GM20000 (cell line): ENCODE measurements at regions not wholly inside any gene's neighbourhood (a gene's known extent, or its start where the extent isn't known, plus 50 kb on each side); places are given as distances from the start of the nearest gene placed in this dataset.

Experiments used
- DNase-seq: peaks from one replicate; pipeline ENCODE4 v3.0.0; 2012; ENCODE audit warnings: low spot score
- TF ChIP-seq, protein P1 (sequence below): IDR thresholded peaks from 2 replicates; pipeline ENCODE4 v1.5.1; 2012; ENCODE audit warnings: mild to moderate bottlenecking, control low read depth; ENCODE audit errors: extremely low read depth, missing control alignments

- no peak for DNase-seq
- TF ChIP-seq, protein P1, sequence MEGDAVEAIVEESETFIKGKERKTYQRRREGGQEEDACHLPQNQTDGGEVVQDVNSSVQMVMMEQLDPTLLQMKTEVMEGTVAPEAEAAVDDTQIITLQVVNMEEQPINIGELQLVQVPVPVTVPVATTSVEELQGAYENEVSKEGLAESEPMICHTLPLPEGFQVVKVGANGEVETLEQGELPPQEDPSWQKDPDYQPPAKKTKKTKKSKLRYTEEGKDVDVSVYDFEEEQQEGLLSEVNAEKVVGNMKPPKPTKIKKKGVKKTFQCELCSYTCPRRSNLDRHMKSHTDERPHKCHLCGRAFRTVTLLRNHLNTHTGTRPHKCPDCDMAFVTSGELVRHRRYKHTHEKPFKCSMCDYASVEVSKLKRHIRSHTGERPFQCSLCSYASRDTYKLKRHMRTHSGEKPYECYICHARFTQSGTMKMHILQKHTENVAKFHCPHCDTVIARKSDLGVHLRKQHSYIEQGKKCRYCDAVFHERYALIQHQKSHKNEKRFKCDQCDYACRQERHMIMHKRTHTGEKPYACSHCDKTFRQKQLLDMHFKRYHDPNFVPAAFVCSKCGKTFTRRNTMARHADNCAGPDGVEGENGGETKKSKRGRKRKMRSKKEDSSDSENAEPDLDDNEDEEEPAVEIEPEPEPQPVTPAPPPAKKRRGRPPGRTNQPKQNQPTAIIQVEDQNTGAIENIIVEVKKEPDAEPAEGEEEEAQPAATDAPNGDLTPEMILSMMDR = no peak
These were observed 304.3 kb upstream of the PITRM1 start for GRCh38 chr10:3476640-3477448.

DNA sequence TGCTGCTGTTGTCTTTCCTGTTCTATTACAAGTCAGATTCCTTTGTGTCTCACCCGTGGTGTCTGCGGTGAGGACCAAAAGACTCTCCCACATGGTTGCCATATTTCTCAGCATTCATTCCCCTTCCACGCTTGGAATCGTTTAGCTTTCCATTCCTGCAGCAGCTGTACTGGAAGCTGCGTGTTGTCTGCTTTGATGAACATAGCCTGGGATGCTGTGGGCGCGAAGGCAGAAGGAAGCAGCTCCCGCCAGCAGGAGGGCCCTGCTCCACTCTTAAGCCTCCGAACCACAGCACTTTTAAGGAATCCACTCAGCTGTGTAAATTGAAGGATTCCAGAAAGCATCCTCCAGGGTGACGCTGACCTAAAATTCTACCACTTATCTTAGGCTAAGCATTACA lies 303.6 kb upstream of the PITRM1 start:
- TF ChIP-seq, protein P1 = no peak
- no peak for DNase-seq

- DNase-seq = no peak
- TF ChIP-seq, protein P1 = no peak
These were observed 302.8 kb upstream of the PITRM1 start for GRCh38 chr10:3475367-3475766.

- no peak for DNase-seq
- TF ChIP-seq, protein P1 = no peak
These were observed 301.7 kb upstream of the PITRM1 start for GRCh38 chr10:3474266-3474665.

- DNase-seq = no peak
- TF ChIP-seq, protein P1 = no peak
These were observed 300.7 kb upstream of the PITRM1 start for GRCh38 chr10:3473271-3473670.

GRCh38 chr10:3472287-3473051 lies 299.9 kb upstream of the PITRM1 start:
- TF ChIP-seq, protein P1 = no peak
- DNase-seq = no peak

DNA sequence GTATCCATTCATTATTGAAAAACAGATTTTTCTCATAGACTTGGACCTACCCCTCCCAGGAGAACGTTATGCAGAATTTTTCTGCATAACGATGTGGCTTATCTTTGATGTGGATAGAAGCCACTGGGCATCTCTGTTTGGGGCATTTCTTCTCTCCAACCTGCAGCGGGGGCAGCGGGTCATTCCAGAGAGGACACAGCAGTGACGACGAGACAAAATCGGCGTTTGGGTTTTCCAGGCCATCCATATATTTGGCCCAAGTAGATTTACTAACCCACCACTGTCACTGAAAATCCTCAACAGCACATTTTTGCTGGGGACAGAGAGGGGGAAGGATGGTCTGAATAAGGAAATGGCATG lies 299.3 kb upstream of the PITRM1 start:
- TF ChIP-seq, protein P1 = no peak
- DNase-seq = no peak
